ENCODE measurements at regions not wholly inside any gene's neighbourhood (a gene's known extent, or its start where the extent isn't known, plus 50 kb on each side); places are given as distances from the start of the nearest gene placed in this dataset.

DNA sequence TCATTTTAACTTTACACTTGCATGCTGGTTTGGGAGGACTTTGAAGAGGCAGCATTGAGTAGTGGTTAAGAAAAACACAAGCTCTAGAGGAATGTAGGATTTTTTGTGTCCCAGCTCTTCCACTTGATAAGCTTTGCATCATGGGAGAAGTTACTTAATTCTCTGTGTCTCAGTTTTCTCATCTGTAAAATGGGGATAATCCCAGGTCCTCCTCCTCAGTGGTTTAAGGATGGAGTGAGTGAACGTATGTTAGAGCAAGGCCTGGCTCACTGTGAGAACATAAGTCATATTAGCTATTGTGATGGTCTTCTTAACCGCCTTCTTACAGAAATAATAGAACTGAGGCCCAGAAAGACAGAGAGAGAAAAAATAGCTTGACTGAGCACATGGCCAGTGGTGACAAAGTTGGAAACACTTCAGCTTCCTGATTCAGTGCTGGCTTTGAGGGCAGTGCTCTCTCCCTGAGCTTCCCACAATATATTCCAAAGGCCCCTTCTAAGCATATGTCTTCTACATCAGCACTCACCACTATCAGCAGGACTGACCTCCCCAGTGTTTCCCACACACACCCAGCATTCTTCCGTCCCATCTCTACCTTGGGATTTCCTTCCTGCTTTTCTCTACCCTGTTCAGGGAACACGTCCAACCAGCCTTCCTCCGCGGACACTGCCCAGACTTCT is 214.9 kb upstream of the TNP1 start:
- no peaks in the 10 kb centered on the region for H3K36me3 ChIP-seq (ENCODE audit: control insufficient read depth in 2 of 2, insufficient read depth in 2 of 2, low read length in 1 of 2)
- FAIRE-seq (no peak), ATAC-seq (no peak), DNase-seq (ENCODE audit: low read depth, low spot score) (no peak)
- H3K9ac ChIP-seq (ENCODE audit: control insufficient read depth, insufficient read depth, low read length), result no peak overlapping the region
- H3K27me3 ChIP-seq (replicated peaks in 1 of 2; ENCODE audit: control insufficient read depth in 2 of 2, insufficient read depth in 2 of 2, low read length in 1 of 2), result no peaks in the 10 kb centered on the region
- ChIA-PET CTCF (interaction anchor here (1.0 kb wide), 1 partner anchor 86 kb away, joined by 3 read pairs; no protein-coding TSS in a partner anchor), SMC1A (ENCODE audit: uncharacterized antibody, unreplicated experiment) (interaction anchor here (0.6 to 1.1 kb wide), 2 partner anchors 30 to 80 kb away, joined by 3 read pairs; no protein-coding TSS in a partner anchor), RAD21 (ENCODE audit: unreplicated experiment) (no interaction called here), POLR2A (no interaction called here)
- no peak overlapping the region for H3K4me3 ChIP-seq
- WGBS (ENCODE audit: insufficient coverage, insufficient replicate concordance, low lambda C conversion rate, missing lambda C conversion rate), result 10% methylated on average over 6 of the region's 6 CpGs
- H3K9me3 ChIP-seq (replicated peaks; ENCODE audit: control insufficient read depth, insufficient read depth, low read length), result no peaks in the 10 kb centered on the region; the same call in 2 of the 3 replicates
- H3K4me2 ChIP-seq (ENCODE audit: control insufficient read depth, insufficient read depth), result no peak overlapping the region
- in situ Hi-C loops (cut with MboI) (no loop called here), intact Hi-C loops (cut with micrococcal nuclease; ENCODE audit: unreplicated experiment) (no loop called here)
- no peak overlapping the region for H2AFZ ChIP-seq (ENCODE audit: control insufficient read depth, low read depth, low read length)
- BruUV-seq (replicated peaks), result no TSS peak
- no peaks in the 10 kb centered on the region for H4K20me1 ChIP-seq (ENCODE audit: control insufficient read depth, insufficient read depth)
- no peaks in the 10 kb centered on the region for H3K4me1 ChIP-seq (ENCODE audit: control insufficient read depth, insufficient read depth, low read length)
- no peak overlapping the region for H3K27ac ChIP-seq (ENCODE audit: control insufficient read depth, insufficient read depth)
- H3K79me2 ChIP-seq (ENCODE audit: control insufficient read depth, insufficient read depth, low read length), result no peaks in the 10 kb centered on the region
- no peak for TF ChIP-seq RFX5 (IDR thresholded peaks at IDR 0.05; ENCODE audit: low read depth, low read length)
- TF ChIP-seq SUZ12 (IDR thresholded peaks at IDR 0.05; ENCODE audit: unreplicated experiment), result no peak
- TF ChIP-seq, protein P1, sequence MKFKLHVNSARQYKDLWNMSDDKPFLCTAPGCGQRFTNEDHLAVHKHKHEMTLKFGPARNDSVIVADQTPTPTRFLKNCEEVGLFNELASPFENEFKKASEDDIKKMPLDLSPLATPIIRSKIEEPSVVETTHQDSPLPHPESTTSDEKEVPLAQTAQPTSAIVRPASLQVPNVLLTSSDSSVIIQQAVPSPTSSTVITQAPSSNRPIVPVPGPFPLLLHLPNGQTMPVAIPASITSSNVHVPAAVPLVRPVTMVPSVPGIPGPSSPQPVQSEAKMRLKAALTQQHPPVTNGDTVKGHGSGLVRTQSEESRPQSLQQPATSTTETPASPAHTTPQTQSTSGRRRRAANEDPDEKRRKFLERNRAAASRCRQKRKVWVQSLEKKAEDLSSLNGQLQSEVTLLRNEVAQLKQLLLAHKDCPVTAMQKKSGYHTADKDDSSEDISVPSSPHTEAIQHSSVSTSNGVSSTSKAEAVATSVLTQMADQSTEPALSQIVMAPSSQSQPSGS (IDR thresholded peaks at IDR 0.05; ENCODE audit: low read length), result no peak
- no peak for TF ChIP-seq SUPT20H (IDR thresholded peaks at IDR 0.05; ENCODE audit: borderline replicate concordance, control insufficient read depth, low read depth, low read length)
- TF ChIP-seq ZBED1 (IDR thresholded peaks at IDR 0.05; ENCODE audit: borderline replicate concordance), result no peak
- TF ChIP-seq, protein P2, sequence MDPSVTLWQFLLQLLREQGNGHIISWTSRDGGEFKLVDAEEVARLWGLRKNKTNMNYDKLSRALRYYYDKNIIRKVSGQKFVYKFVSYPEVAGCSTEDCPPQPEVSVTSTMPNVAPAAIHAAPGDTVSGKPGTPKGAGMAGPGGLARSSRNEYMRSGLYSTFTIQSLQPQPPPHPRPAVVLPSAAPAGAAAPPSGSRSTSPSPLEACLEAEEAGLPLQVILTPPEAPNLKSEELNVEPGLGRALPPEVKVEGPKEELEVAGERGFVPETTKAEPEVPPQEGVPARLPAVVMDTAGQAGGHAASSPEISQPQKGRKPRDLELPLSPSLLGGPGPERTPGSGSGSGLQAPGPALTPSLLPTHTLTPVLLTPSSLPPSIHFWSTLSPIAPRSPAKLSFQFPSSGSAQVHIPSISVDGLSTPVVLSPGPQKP (IDR thresholded peaks at IDR 0.05; ENCODE audit: low read depth, low read length), result no peak
- no peak for TF ChIP-seq ZNF274 (IDR thresholded peaks at IDR 0.05; ENCODE audit: insufficient read depth, insufficient read length)
- TF ChIP-seq, protein P3, sequence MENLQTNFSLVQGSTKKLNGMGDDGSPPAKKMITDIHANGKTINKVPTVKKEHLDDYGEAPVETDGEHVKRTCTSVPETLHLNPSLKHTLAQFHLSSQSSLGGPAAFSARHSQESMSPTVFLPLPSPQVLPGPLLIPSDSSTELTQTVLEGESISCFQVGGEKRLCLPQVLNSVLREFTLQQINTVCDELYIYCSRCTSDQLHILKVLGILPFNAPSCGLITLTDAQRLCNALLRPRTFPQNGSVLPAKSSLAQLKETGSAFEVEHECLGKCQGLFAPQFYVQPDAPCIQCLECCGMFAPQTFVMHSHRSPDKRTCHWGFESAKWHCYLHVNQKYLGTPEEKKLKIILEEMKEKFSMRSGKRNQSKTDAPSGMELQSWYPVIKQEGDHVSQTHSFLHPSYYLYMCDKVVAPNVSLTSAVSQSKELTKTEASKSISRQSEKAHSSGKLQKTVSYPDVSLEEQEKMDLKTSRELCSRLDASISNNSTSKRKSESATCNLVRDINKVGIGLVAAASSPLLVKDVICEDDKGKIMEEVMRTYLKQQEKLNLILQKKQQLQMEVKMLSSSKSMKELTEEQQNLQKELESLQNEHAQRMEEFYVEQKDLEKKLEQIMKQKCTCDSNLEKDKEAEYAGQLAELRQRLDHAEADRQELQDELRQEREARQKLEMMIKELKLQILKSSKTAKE (IDR thresholded peaks at IDR 0.05; ENCODE audit: low read depth, poor library complexity, severe bottlenecking), result no peak
- TF ChIP-seq WRNIP1 (IDR thresholded peaks at IDR 0.05; ENCODE audit: borderline replicate concordance, low read depth, low read length), result no peak
- TF ChIP-seq, protein P4, sequence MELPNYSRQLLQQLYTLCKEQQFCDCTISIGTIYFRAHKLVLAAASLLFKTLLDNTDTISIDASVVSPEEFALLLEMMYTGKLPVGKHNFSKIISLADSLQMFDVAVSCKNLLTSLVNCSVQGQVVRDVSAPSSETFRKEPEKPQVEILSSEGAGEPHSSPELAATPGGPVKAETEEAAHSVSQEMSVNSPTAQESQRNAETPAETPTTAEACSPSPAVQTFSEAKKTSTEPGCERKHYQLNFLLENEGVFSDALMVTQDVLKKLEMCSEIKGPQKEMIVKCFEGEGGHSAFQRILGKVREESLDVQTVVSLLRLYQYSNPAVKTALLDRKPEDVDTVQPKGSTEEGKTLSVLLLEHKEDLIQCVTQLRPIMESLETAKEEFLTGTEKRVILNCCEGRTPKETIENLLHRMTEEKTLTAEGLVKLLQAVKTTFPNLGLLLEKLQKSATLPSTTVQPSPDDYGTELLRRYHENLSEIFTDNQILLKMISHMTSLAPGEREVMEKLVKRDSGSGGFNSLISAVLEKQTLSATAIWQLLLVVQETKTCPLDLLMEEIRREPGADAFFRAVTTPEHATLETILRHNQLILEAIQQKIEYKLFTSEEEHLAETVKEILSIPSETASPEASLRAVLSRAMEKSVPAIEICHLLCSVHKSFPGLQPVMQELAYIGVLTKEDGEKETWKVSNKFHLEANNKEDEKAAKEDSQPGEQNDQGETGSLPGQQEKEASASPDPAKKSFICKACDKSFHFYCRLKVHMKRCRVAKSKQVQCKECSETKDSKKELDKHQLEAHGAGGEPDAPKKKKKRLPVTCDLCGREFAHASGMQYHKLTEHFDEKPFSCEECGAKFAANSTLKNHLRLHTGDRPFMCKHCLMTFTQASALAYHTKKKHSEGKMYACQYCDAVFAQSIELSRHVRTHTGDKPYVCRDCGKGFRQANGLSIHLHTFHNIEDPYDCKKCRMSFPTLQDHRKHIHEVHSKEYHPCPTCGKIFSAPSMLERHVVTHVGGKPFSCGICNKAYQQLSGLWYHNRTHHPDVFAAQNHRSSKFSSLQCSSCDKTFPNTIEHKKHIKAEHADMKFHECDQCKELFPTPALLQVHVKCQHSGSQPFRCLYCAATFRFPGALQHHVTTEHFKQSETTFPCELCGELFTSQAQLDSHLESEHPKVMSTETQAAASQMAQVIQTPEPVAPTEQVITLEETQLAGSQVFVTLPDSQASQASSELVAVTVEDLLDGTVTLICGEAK (IDR thresholded peaks at IDR 0.05; ENCODE audit: borderline replicate concordance), result no peak
- no peak for TF ChIP-seq SMAD1 (IDR thresholded peaks at IDR 0.05; ENCODE audit: low read depth, partially characterized antibody)
- no peak for TF ChIP-seq SMC3 (IDR thresholded peaks at IDR 0.05; ENCODE audit: borderline replicate concordance, low read length)
- TF ChIP-seq CBX5 (IDR thresholded peaks at IDR 0.05; ENCODE audit: low read depth), result no peak
- TF ChIP-seq FOS (IDR thresholded peaks at IDR 0.05; ENCODE audit: borderline replicate concordance, extremely low read depth, insufficient read length), result no peak
- no peak for TF ChIP-seq POLR2AphosphoS2 (IDR thresholded peaks at IDR 0.05; ENCODE audit: low read depth, low read length)

Measured in GM12878 (cell line).